Esophagus mucosa (tissue), 1 donor: ENCODE measurements at regions not wholly inside any gene's neighbourhood (a gene's known extent, or its start where the extent isn't known, plus 50 kb on each side); places are given as distances from the start of the nearest gene placed in this dataset.
"Not testable (repeated sequence)": the region's sequence is repeated elsewhere in the genome, so short reads cannot be mapped to it uniquely, and the experiment has no call there.

Experiments
- ATAC-seq: fragments of 200-7000 bp; cut with Tn5 transposase; one replicate; pipeline ENCODE4 v1.9.1; 2020
- donor health status: DM: yes; HTN: yes; CAD: no.

DNA sequence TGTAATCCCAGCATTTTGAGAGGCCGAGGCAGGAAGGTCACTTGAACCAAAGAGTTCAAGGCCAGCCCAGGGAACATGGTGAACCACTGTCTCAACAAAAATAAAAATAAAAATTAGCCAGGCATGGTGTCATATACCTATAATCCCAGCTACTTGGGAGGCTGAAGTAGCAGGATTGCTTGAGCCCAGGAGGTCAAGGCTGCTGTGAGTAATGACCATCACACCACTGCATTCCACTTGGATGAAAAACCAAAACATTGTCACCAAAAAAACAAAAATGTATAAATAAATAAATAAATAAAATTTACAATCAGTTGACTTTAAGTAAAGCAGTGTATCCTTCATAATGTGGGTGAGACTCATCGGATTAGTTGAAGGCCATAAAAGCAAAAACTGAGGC is 541.4 kb downstream of the CSNK1G3 start:
- ATAC-seq, result no peak

DNA sequence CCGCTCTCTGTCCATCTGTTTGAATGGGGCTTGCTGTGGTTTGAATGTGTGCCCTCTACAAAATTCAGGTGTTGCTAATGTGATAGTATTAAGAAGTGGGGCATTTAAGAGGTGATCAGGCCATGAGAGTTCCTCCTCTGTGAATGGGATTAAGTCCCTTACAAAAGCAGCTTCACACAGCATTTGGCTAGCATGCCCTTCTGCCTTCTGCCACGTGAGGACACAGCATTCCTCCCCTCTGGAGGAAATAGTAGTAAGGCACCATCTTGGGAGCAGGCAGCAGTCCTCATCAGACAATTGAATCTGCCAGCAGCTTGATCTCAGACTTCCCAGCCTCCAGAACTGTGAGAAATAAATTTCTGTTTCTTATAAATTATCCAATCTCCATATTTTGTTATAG is 540.2 kb downstream of the CSNK1G3 start:
- ATAC-seq, result no peak

- no peak for ATAC-seq
Observed at GRCh38 chr5:124050120-124050770, 538.3 kb downstream of the CSNK1G3 start.

- ATAC-seq, result no peak
Observed at GRCh38 chr5:124045412-124045811, 533.4 kb downstream of the CSNK1G3 start.

- ATAC-seq, result no peak
Observed at GRCh38 chr5:124044613-124045012, 532.6 kb downstream of the CSNK1G3 start.

- ATAC-seq, result no peak
Observed at GRCh38 chr5:124043456-124043855, 531.5 kb downstream of the CSNK1G3 start.

DNA sequence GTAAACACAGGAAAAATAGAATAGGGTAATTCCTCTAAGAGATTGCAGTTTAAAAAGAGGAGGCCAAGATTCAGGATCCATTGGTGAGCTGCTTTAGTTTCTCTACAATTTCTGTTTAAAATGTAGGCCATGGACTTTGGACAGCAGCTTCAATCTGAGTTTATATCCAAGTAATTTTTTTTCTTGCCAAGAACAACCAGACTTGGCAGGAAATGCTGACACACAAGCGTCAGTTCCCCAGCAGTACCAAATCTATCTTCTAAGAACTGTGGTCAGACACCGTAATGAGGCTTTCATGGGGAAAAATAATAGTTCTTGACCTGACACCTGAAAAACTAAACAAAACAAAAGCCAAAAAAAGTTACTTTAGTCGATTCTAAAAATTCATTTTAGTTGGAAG is 528.8 kb downstream of the CSNK1G3 start:
- no peak for ATAC-seq

DNA sequence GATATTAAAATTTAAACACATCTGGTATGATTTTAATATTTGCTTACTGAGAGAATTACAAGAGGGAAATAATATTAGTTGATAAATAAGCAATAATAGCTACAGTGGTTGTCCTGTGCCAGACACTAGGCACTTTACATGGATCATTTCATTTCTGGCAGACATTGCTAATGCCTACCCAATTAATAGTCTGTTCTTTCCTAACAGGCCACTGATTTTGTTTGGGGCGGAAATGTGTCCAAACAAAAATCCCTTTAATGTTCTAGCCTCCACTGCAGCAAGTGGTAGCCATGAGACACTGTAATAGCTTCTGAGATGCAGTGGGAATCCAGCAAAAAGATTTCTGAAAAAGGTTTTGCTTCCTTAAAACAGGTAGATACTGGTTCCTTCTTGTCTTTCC is 527.4 kb downstream of the CSNK1G3 start:
- ATAC-seq, result no peak

DNA sequence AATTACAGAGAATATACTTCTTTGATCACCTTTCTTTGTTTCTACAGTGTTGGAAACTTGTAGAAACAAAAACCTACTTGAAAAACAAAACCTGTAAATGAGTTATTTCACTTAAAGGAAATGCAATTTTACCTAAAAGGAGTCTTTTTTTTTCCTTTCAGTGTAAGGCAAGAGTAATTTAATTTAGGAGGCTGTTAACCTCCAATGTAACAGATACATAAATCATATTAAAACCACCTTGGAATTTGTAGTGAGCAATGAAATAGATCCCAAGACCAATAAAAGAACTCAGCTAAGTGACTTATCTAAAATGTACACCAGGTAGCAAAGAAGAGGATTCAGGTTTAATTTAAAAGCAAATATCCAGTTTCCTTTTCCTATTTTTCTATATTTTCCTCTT is 524.8 kb downstream of the CSNK1G3 start:
- ATAC-seq, result no peak

DNA sequence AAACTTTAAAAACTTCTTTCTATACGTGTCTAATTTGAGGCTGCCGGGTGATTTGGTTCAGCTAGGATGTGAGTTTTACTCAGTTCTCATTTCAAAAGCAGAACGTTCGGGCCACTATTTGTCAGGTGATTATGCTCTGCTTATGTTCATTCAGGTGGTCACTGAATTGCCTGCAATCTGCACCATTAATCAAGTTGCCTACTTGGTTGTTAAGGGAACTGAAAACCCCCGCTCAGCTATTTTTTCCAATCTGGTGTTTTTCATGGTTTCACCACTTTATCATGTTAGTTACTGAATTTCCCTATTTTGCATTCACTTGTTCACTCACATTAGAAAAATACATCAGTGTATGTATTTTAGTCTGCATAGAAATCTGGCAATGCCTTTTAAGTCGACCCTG is 523.0 kb downstream of the CSNK1G3 start:
- ATAC-seq, result no peak

DNA sequence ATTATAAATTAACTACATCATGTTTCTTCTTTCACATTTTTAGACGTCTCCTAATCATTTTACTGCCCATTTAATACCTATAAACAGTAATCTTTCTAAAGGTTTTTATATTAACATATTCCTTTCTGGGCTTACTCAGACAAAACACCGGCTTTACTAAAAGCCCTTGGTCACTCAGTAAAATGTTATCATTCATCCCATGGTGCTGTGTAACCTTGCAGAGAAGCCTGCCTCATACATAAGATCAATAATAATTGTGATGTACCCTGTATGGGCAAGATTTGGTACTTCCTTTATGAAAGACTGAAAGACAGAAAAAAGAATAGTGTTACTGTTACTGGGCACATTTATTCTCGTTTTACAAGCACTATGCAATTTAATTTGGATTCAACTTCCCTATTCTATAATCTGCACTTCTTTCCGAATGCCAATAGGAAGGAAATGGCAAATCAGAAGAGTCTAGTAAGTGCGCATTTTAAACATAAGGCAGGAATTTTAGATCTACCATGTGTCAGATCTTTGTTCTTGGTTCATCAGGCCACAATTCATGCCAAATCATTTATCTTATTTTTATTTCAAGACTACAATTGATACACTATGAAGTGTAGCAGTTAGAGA is 522.2 kb downstream of the CSNK1G3 start:
- no peak for ATAC-seq

- no peak for ATAC-seq
Observed at GRCh38 chr5:124030043-124030491, 518.1 kb downstream of the CSNK1G3 start.

GRCh38 chr5:124027441-124027840 is 515.5 kb downstream of the CSNK1G3 start:
- no peak for ATAC-seq

- ATAC-seq, result no peak
Observed at GRCh38 chr5:124025306-124025845, 513.4 kb downstream of the CSNK1G3 start.

DNA sequence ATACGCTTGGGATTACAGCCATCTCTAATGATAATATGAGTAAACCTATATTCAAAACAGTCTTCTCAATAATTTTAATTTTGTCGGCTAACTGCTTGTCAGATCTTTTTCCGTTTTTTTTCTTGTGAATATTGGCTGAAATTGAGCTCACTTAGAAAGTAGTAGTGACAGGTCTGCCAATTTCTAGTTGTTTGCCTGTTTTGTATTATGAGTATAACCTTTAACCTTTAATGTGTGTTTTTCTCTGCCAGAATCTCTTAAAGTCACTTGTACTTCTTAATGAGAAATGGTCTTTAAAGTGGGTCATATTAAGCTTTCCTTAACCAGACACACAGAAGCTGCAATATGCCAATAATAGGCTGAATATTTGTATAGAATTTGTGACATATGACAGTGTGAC is 511.0 kb downstream of the CSNK1G3 start:
- ATAC-seq, result no peak

- ATAC-seq, result no peak
Observed at GRCh38 chr5:124021776-124022175, 509.8 kb downstream of the CSNK1G3 start.

DNA sequence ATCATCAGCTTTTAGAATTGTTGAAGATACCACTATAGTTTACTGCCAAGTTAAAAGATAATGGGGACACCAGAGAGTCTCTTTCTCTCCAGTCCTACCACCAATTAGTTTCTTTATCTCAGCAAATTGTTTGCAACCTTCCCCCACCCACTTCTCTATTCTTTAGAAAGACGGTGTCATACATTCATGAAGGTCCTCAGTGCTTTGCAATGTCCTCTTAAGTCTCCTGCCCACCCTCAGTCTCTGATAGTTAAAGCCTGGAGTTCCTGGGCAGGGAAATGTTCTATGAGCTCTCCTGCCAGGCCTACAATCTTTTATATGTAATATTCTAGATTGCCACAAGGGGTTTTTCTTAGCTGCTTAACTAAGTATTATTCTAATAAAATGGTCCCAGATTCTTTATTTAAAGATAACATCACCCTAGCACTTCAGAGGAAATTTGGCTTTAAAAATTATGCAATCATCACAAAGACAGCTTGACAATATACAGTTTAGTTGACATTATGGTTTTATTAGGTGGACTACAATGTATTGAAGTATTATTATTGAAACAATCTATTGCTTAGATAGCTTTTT is 509.2 kb downstream of the CSNK1G3 start:
- no peak for ATAC-seq

DNA sequence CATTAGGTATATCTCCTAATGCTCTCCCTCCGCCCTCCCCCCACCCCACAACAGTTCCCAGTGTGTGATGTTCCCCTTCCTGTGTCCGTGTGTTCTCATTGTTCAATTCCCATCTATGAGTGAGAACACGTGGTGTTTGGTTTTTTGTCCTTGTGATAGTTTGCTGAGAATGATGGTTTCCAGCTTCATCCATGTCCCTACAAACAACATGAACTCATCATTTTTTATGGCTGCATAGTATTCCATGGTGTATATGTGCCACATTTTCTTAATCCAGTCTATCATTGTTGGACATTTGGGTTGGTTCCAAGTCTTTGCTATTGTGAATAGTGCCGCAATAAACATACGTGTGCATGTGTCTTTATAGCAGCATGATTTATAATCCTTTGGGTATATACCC is 505.3 kb downstream of the CSNK1G3 start:
- not testable (repeated sequence) for ATAC-seq

- no peak for ATAC-seq
Observed at GRCh38 chr5:124007675-124008398, 495.9 kb downstream of the CSNK1G3 start.

DNA sequence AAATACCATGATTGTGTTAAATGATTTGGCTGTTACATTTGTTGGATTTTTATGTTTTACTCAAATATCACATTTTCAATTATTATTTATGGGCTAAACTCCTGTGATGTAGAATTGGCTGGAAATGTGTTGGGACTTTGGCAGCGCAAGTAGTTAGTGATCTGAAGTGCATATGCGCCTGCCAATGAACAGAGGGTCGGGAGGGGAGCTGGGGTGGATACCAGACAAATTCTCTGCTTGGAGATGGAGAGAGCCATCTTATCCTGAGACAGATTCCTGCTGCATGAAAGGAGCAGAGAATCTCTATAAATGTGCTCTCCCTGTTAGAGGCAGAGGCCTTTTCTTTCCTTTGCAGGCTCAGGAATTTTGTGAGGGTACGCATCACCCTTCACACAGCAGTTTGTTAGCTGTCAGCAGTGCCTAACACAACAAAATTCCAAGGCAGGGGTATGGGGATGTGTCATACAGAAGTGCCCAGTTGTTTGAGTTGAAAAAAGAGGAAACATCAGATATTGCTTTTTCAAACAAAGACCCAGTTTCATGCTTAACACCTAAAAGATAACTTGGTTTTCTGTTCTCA is 489.1 kb downstream of the CSNK1G3 start:
- no peak for ATAC-seq

GRCh38 chr5:124000538-124000937 is 488.6 kb downstream of the CSNK1G3 start:
- ATAC-seq, result no peak

GRCh38 chr5:123997462-123998215 is 485.7 kb downstream of the CSNK1G3 start:
- no peak for ATAC-seq
